ENCODE measurements at regions not wholly inside any gene's neighbourhood (a gene's known extent, or its start where the extent isn't known, plus 50 kb on each side); places are given as distances from the start of the nearest gene placed in this dataset.

GRCh38 chr3:95626107-95626506 is 1188.3 kb upstream of the EPHA6 start:
- TF ChIP-seq CTCF (IDR thresholded peaks at IDR 0.05) (no peak), EZH2 (IDR thresholded peaks at IDR 0.05) (no peak), EZH2phosphoT487 (IDR thresholded peaks at IDR 0.05) (no peak)

All from neural progenitor cell (in vitro differentiated cells).